GM19397 (cell line): ENCODE measurements at regions not wholly inside any gene's neighbourhood (a gene's known extent, or its start where the extent isn't known, plus 50 kb on each side); places are given as distances from the start of the nearest gene placed in this dataset.
A peak's percentile ranks its signal among the peaks of the same experiment; 100 is the strongest.

Experiments
- ATAC-seq: cut with Tn5 transposase; IDR thresholded peaks from one replicate; pipeline ENCODE4 v1.9.1; 2021; ENCODE audit warnings: mild to moderate bottlenecking, moderate library complexity; ENCODE audit not compliant: unreplicated experiment

- ATAC-seq = no peak
These were observed 342.0 kb upstream of the ACTBL2 start for GRCh38 chr5:57824623-57825022.

GRCh38 chr5:57824047-57824446 lies 341.4 kb upstream of the ACTBL2 start:
- ATAC-seq = no peak

- ATAC-seq = no peak
These were observed 340.0 kb upstream of the ACTBL2 start for GRCh38 chr5:57822651-57823050.

- ATAC-seq = peak; percentile 37
These were observed 335.8 kb upstream of the ACTBL2 start for GRCh38 chr5:57818397-57818796.

- ATAC-seq = peak; percentile 79
These were observed 335.3 kb upstream of the ACTBL2 start for GRCh38 chr5:57817924-57818323.

- no peak for ATAC-seq
These were observed 334.4 kb upstream of the ACTBL2 start for GRCh38 chr5:57817001-57817453.

- ATAC-seq = no peak
These were observed 333.5 kb upstream of the ACTBL2 start for GRCh38 chr5:57816108-57816507.

GRCh38 chr5:57805732-57806131 lies 323.1 kb upstream of the ACTBL2 start:
- ATAC-seq = no peak

- ATAC-seq = no peak
These were observed 322.6 kb upstream of the ACTBL2 start for GRCh38 chr5:57805170-57805569.

- ATAC-seq = no peak
These were observed 321.9 kb upstream of the ACTBL2 start for GRCh38 chr5:57804505-57804904.

GRCh38 chr5:57804007-57804444 lies 321.4 kb upstream of the ACTBL2 start:
- ATAC-seq = no peak

- no peak for ATAC-seq
These were observed 319.5 kb upstream of the ACTBL2 start for GRCh38 chr5:57802131-57802530.

- no peak for ATAC-seq
These were observed 312.6 kb upstream of the ACTBL2 start for GRCh38 chr5:57795203-57795602.

- ATAC-seq = no peak
These were observed 309.3 kb upstream of the ACTBL2 start for GRCh38 chr5:57791875-57792274.

GRCh38 chr5:57785946-57786345 lies 303.3 kb upstream of the ACTBL2 start:
- ATAC-seq = no peak

- ATAC-seq = no peak
These were observed 301.5 kb upstream of the ACTBL2 start for GRCh38 chr5:57784121-57784520.

- no peak for ATAC-seq
These were observed 301.1 kb upstream of the ACTBL2 start for GRCh38 chr5:57783693-57784092.

GRCh38 chr5:57780961-57781325 lies 298.3 kb upstream of the ACTBL2 start:
- ATAC-seq = no peak

GRCh38 chr5:57780306-57780960 lies 297.8 kb upstream of the ACTBL2 start:
- ATAC-seq = no peak

GRCh38 chr5:57779383-57780223 lies 297.0 kb upstream of the ACTBL2 start:
- no peak for ATAC-seq

- ATAC-seq = no peak
These were observed 296.0 kb upstream of the ACTBL2 start for GRCh38 chr5:57778501-57779091.

- ATAC-seq = no peak
These were observed 294.6 kb upstream of the ACTBL2 start for GRCh38 chr5:57777174-57777581.
